H1 (cell line): ENCODE measurements at regions not wholly inside any gene's neighbourhood (a gene's known extent, or its start where the extent isn't known, plus 50 kb on each side); places are given as distances from the start of the nearest gene placed in this dataset.

Experiments used
- CTCF ChIA-PET: fragments of 300-600 bp; sonication (Branson Sonifier 250); formaldehyde crosslinking; loops from one replicate; lab custom pipeline; 2021; ENCODE audit not compliant: partially characterized antibody; lab: Charles Lee
- POLR2A ChIA-PET: fragments of 300-600 bp; sonication (Branson Sonifier 250); formaldehyde crosslinking; loops from one replicate; lab custom pipeline; 2021; ENCODE audit warnings: inconsistent platforms; ENCODE audit not compliant: partially characterized antibody; lab: Charles Lee
- DNase-seq, 2 experiments: peaks; one replicate each; pipeline versions ENCODE4 v3.0.0 to v3.0.0-alpha.2; 2010 to 2022; ENCODE audit warnings: low spot score in 2 of 2, low read depth in 1 of 2, mixed read lengths in 1 of 2
- FAIRE-seq: peaks from 2 replicates; lab custom pipeline; 2011; peaks lifted over from hg19 to GRCh38; lab: Jason Lieb, UNC
- H2AFZ ChIP-seq: 2 replicates; pipeline ENCODE4 v1.8.1; 2012; ENCODE audit warnings: low read length, inconsistent platforms
- H2AK5ac ChIP-seq: 2 replicates; pipeline ENCODE4 v1.6.1; 2013; ENCODE audit warnings: low read depth, low read length
- H2BK120ac ChIP-seq: replicated peaks from 2 replicates; pipeline ENCODE3; 2013; ENCODE audit warnings: low read depth, low read length, inconsistent platforms
- H2BK12ac ChIP-seq: 2 replicates; pipeline ENCODE4 v1.6.1; 2013; ENCODE audit warnings: low read depth, low read length
- H2BK15ac ChIP-seq: 2 replicates; pipeline ENCODE4 v1.6.1; 2013; ENCODE audit warnings: low read length
- H2BK20ac ChIP-seq: 2 replicates; pipeline ENCODE4 v1.6.1; 2013; ENCODE audit warnings: low read length
- H2BK5ac ChIP-seq: 2 replicates; pipeline ENCODE4 v1.6.1; 2013; ENCODE audit warnings: low read depth, low read length
- H3K14ac ChIP-seq: 2 replicates; pipeline ENCODE4 v1.6.1; 2013; ENCODE audit warnings: inconsistent platforms; ENCODE audit not compliant: insufficient read length
- H3K18ac ChIP-seq: 2 replicates; pipeline ENCODE4 v1.6.1; 2013; ENCODE audit warnings: low read length; ENCODE audit errors: extremely low read depth
- H3K23ac ChIP-seq: 2 replicates; pipeline ENCODE4 v1.6.1; 2013; ENCODE audit warnings: inconsistent platforms; ENCODE audit not compliant: insufficient read length
- H3K23me2 ChIP-seq: 2 replicates; pipeline ENCODE4 v1.6.1; 2013; ENCODE audit warnings: low read depth, low read length
- H3K27ac ChIP-seq: 2 replicates; pipeline ENCODE4 v1.6.1; 2011; ENCODE audit warnings: low read depth, low read length, inconsistent platforms
- H3K27me3 ChIP-seq, 4 experiments: replicated peaks in 1 of 4; 1 replicate in 1 of 4; 2 replicates in 3 of 4; pipeline versions ENCODE4 v1.6.1 to v1.8.1; 2011 to 2013; ENCODE audit warnings: low read length in 3 of 4, mild to moderate bottlenecking in 3 of 4, inconsistent platforms in 2 of 4, mixed read lengths in 2 of 4, moderate library complexity in 1 of 4; ENCODE audit not compliant: control insufficient read depth in 3 of 4, insufficient read depth in 3 of 4; ENCODE audit errors: extremely low read depth in 1 of 4
- H3K36me3 ChIP-seq, 4 experiments: 2 replicates each; pipeline versions ENCODE4 v1.6.1 to v1.8.1; 2011 to 2013; ENCODE audit warnings: mild to moderate bottlenecking in 4 of 4, low read length in 3 of 4, moderate library complexity in 2 of 4, control low read depth in 1 of 4, inconsistent platforms in 1 of 4; ENCODE audit not compliant: insufficient read depth in 4 of 4, control insufficient read depth in 2 of 4
- H3K4ac ChIP-seq: replicated peaks from 2 replicates; pipeline ENCODE3; 2013; ENCODE audit warnings: low read length, low read depth, mixed read lengths, inconsistent platforms; ENCODE audit not compliant: insufficient read length
- H3K4me1 ChIP-seq, 4 experiments: replicated peaks in 1 of 4; 1 replicate in 1 of 4; 2 replicates in 3 of 4; pipeline versions ENCODE4 v1.6.1 to v1.8.1; 2011 to 2013; ENCODE audit warnings: low read length in 3 of 4, inconsistent platforms in 2 of 4, mixed read lengths in 1 of 4; ENCODE audit not compliant: insufficient read depth in 4 of 4, control insufficient read depth in 3 of 4
- H3K4me2 ChIP-seq, 2 experiments: 2 replicates each; pipeline versions ENCODE4 v1.6.1 to v1.8.1; 2011 to 2013; ENCODE audit warnings: low read depth in 2 of 2, low read length in 2 of 2, control low read depth in 1 of 2, inconsistent platforms in 1 of 2, mild to moderate bottlenecking in 1 of 2; ENCODE audit not compliant: insufficient read depth in 1 of 2
- H3K4me3 ChIP-seq, 4 experiments: fragments of 200-600, 300-600 bp in 1 of 4; sonication (generic), shearing (Covaris generic), sonication (Bioruptor Twin) in 1 of 4; 2 replicates each; pipeline versions ENCODE4 v1.5.1 to v1.8.1; 2011 to 2016; ENCODE audit warnings: low read length in 4 of 4, low read depth in 3 of 4, control low read depth in 2 of 4, inconsistent platforms in 2 of 4, mild to moderate bottlenecking in 2 of 4, mixed read lengths in 1 of 4, moderate library complexity in 1 of 4; ENCODE audit not compliant: insufficient read depth in 2 of 4; ENCODE audit errors: extremely low read depth in 1 of 4
- H3K56ac ChIP-seq: replicated peaks from 2 replicates; pipeline ENCODE3; 2013; ENCODE audit warnings: low read depth, mild to moderate bottlenecking, mixed read lengths, low read length, inconsistent platforms; ENCODE audit not compliant: insufficient read length
- H3K79me1 ChIP-seq: 2 replicates; pipeline ENCODE4 v1.6.1; 2013; ENCODE audit warnings: low read depth, low read length, control low read depth
- H3K79me2 ChIP-seq, 2 experiments: 2 replicates each; pipeline versions ENCODE4 v1.6.1 to v1.8.1; 2012 to 2013; ENCODE audit warnings: low read length in 2 of 2, mild to moderate bottlenecking in 2 of 2, inconsistent platforms in 1 of 2; ENCODE audit not compliant: insufficient read depth in 2 of 2, control insufficient read depth in 1 of 2
- H3K9ac ChIP-seq, 4 experiments: replicated peaks in 1 of 4; 1 replicate in 1 of 4; 2 replicates in 3 of 4; pipeline versions ENCODE4 v1.6.1 to v1.8.1; 2011 to 2013; ENCODE audit warnings: low read depth in 3 of 4, low read length in 3 of 4, control low read depth in 2 of 4, mild to moderate bottlenecking in 2 of 4, moderate library complexity in 2 of 4, inconsistent platforms in 1 of 4; ENCODE audit errors: extremely low read depth in 1 of 4
- H3K9me3 ChIP-seq, 2 experiments: 2 replicates each; pipeline versions ENCODE4 v1.6.1 to v1.8.1; 2012 to 2013; ENCODE audit warnings: mild to moderate bottlenecking in 2 of 2, moderate library complexity in 2 of 2, control low read depth in 1 of 2, inconsistent platforms in 1 of 2, low read depth in 1 of 2, low read length in 1 of 2, mixed read lengths in 1 of 2; ENCODE audit not compliant: insufficient read depth in 2 of 2
- H4K20me1 ChIP-seq, 2 experiments: replicated peaks in 1 of 2; 2 replicates each; pipeline versions ENCODE3 to v1.8.1; 2011 to 2013; ENCODE audit warnings: inconsistent platforms in 2 of 2, low read length in 2 of 2, mild to moderate bottlenecking in 1 of 2; ENCODE audit not compliant: insufficient read depth in 2 of 2, control insufficient read depth in 1 of 2
- H4K5ac ChIP-seq: 2 replicates; pipeline ENCODE4 v1.6.1; 2013; ENCODE audit warnings: low read length, low read depth, mixed read lengths, inconsistent platforms; ENCODE audit not compliant: insufficient read length
- H4K8ac ChIP-seq: 2 replicates; pipeline ENCODE4 v1.8.0; 2013; ENCODE audit warnings: mild to moderate bottlenecking, moderate library complexity, low read length, inconsistent platforms; ENCODE audit not compliant: insufficient read depth; ENCODE audit errors: extremely low read depth
- H4K91ac ChIP-seq: replicated peaks from 2 replicates; pipeline ENCODE3; 2013; ENCODE audit warnings: low read length, mixed read lengths, inconsistent platforms; ENCODE audit not compliant: insufficient read length
- CHD1 ChIP-seq: IDR thresholded peaks from 2 replicates; pipeline ENCODE4 v1.6.1; 2012; ENCODE audit warnings: low read depth, low read length, improper control_type of control experiment
- TCF12 ChIP-seq: IDR thresholded peaks from 2 replicates; pipeline ENCODE4 v1.6.1; 2011; ENCODE audit warnings: low read depth, mild to moderate bottlenecking, low read length
- WGBS, 2 experiments: shearing (Covaris generic) in 1 of 2; methylation state at CpG; one replicate each; pipeline versions ENCODE4 v1.1.6 to v1.1.7; 2013 to 2015; ENCODE audit warnings: low lambda C conversion rate in 2 of 2, mixed read lengths in 2 of 2, inconsistent platforms in 1 of 2, low coverage in 1 of 2, missing lambda C conversion rate in 1 of 2; ENCODE audit not compliant: insufficient replicate concordance in 2 of 2, insufficient coverage in 1 of 2, insufficient read length in 1 of 2; ENCODE audit errors: extremely low coverage in 1 of 2, missing lambda C conversion rate in 1 of 2; 5-methylcytosine and 5-hydroxymethylcytosine counted together

GRCh38 chr2:149787206-149787605 is 199.6 kb upstream of the MMADHC start:
- CTCF ChIA-PET = interaction anchor here (0.7 to 1.6 kb wide), 4 partner anchors 9 to 319 kb away, joined by 3 to 6 read pairs (median 3); no protein-coding TSS in a partner anchor

More at GRCh38 chr2:149787206-149787605, 199.6 kb upstream of the MMADHC start:
- Histone ChIP-seq H3K4me1 (no peaks in the 10 kb centered on the region), H4K8ac (no peak overlapping the region), H2BK5ac (no peak overlapping the region), H3K36me3 (no peaks in the 10 kb centered on the region), H2BK120ac (no peak overlapping the region), H3K4ac (no peak overlapping the region), H3K9ac (no peak overlapping the region), H3K14ac (no peak overlapping the region), H3K27ac (no peak overlapping the region), H2BK15ac (no peak overlapping the region), H3K18ac (no peak overlapping the region), H2BK12ac (no peak overlapping the region), H3K79me1 (no peaks in the 10 kb centered on the region), H3K79me2 (no peaks in the 10 kb centered on the region), H3K4me3 (no peak overlapping the region), H3K9me3 (no peaks in the 10 kb centered on the region), H3K27me3 (no peaks in the 10 kb centered on the region), H2BK20ac (no peak overlapping the region), H3K4me2 (no peak overlapping the region), H3K23ac (no peak overlapping the region), H3K56ac (no peak overlapping the region), H4K20me1 (no peaks in the 10 kb centered on the region), H3K23me2 (no peaks in the 10 kb centered on the region), H4K91ac (no peak overlapping the region), H2AK5ac (no peak overlapping the region), H2AFZ (no peak overlapping the region), H4K5ac (no peak overlapping the region)
- 71% methylated on average over 1 of the region's 1 CpG; no CpG with 5 or more reads in 1 of the 2 experiments for WGBS, 2 experiments
- POLR2A ChIA-PET = no interaction called here
- TF ChIP-seq TCF12 (no peak), CHD1 (no peak)
- FAIRE-seq (no peak), DNase-seq (no peak)
